HG02970 (cell line): ENCODE measurements at regions not wholly inside any gene's neighbourhood (a gene's known extent, or its start where the extent isn't known, plus 50 kb on each side); places are given as distances from the start of the nearest gene placed in this dataset.
"Not testable (repeated sequence)": the region's sequence is repeated elsewhere in the genome, so short reads cannot be mapped to it uniquely, and the experiment has no call there.

Experiments
- ATAC-seq: cut with Tn5 transposase; IDR thresholded peaks from one replicate; pipeline ENCODE4 v1.9.1; 2021; ENCODE audit warnings: mild to moderate bottlenecking, moderate library complexity, moderate number of reproducible peaks; ENCODE audit not compliant: unreplicated experiment, low FRiP score

GRCh38 chr6:22151892-22152291 is 144.9 kb downstream of the PRL start:
- ATAC-seq = no peak

GRCh38 chr6:22152841-22153240 is 144.0 kb downstream of the PRL start:
- no peak for ATAC-seq

GRCh38 chr6:22153384-22154158 is 143.3 kb downstream of the PRL start:
- ATAC-seq = no peak

GRCh38 chr6:22155551-22155950 is 141.3 kb downstream of the PRL start:
- no peak for ATAC-seq

- no peak for ATAC-seq
These were observed 139.6 kb downstream of the PRL start for GRCh38 chr6:22157233-22157632.

GRCh38 chr6:22164236-22164635 is 132.6 kb downstream of the PRL start:
- no peak for ATAC-seq

GRCh38 chr6:22171006-22171405 is 125.8 kb downstream of the PRL start:
- ATAC-seq = not testable (repeated sequence)

- not testable (repeated sequence) for ATAC-seq
These were observed 125.0 kb downstream of the PRL start for GRCh38 chr6:22171885-22172284.

- no peak for ATAC-seq
These were observed 123.5 kb downstream of the PRL start for GRCh38 chr6:22173311-22173710.

GRCh38 chr6:22180250-22180649 is 116.6 kb downstream of the PRL start:
- not testable (repeated sequence) for ATAC-seq

- no peak for ATAC-seq
These were observed 112.5 kb downstream of the PRL start for GRCh38 chr6:22184371-22184770.

- no peak for ATAC-seq
These were observed 106.9 kb downstream of the PRL start for GRCh38 chr6:22189946-22190345.

- no peak for ATAC-seq
These were observed 102.5 kb downstream of the PRL start for GRCh38 chr6:22194188-22194921.

GRCh38 chr6:22199771-22200170 is 97.1 kb downstream of the PRL start:
- no peak for ATAC-seq

GRCh38 chr6:22204153-22204552 is 92.7 kb downstream of the PRL start:
- no peak for ATAC-seq

- no peak for ATAC-seq
These were observed 91.6 kb downstream of the PRL start for GRCh38 chr6:22205266-22205665.

- no peak for ATAC-seq
These were observed 90.7 kb downstream of the PRL start for GRCh38 chr6:22206106-22206505.

- no peak for ATAC-seq
These were observed 88.8 kb downstream of the PRL start for GRCh38 chr6:22208026-22208425.

- ATAC-seq = no peak
These were observed 82.5 kb downstream of the PRL start for GRCh38 chr6:22214314-22214713.

- ATAC-seq = not testable (repeated sequence)
These were observed 81.4 kb downstream of the PRL start for GRCh38 chr6:22215474-22215873.

- no peak for ATAC-seq
These were observed 78.4 kb downstream of the PRL start for GRCh38 chr6:22218410-22218809.

- ATAC-seq = no peak
These were observed 76.9 kb downstream of the PRL start for GRCh38 chr6:22219925-22220324.
